ENCODE measurements at regions not wholly inside any gene's neighbourhood (a gene's known extent, or its start where the extent isn't known, plus 50 kb on each side); places are given as distances from the start of the nearest gene placed in this dataset.
A peak's percentile ranks its signal among the peaks of the same experiment; 100 is the strongest.

DNA sequence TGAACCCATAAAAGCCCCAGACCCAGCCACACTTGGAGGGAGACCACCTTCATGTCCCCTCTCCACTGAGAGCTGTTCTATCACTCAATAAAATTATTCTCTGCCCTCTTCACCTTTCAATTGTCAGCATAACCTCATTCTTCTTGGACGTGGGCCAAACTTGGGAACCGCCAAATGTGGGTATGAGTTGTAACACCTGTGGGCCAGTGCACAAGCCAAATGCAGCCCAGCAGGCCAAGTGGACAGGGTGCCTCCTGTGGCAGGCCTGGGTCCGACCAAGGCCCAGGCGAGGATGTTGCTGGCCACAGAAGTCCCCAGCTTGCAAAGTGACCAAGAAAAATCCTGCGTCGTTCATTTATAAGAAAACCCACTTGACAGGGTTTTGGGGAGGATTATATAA, 621.2 kb downstream of the METTL15 start:
- Histone ChIP-seq H3K9me3 (ENCODE audit: insufficient read depth, low read depth, low read length) (no peaks in the 10 kb centered on the region), H3K79me2 (ENCODE audit: insufficient read depth, low read length) (no peaks in the 10 kb centered on the region), H3K4me3 (ENCODE audit: insufficient read depth, low read depth, low read length) (no peak overlapping the region), H3K4me1 (ENCODE audit: insufficient read depth, low read length) (no peaks in the 10 kb centered on the region), H2AFZ (ENCODE audit: low read depth, low read length) (no peak overlapping the region), H4K20me1 (ENCODE audit: insufficient read depth, low read length) (no peaks in the 10 kb centered on the region), H3K27ac (ENCODE audit: low read depth, low read length) (no peak overlapping the region), H3K4me2 (ENCODE audit: low read length) (no peak overlapping the region), H3K9ac (ENCODE audit: low read length) (no peak overlapping the region), H3K27me3 (ENCODE audit: insufficient read depth, low read length) (no peaks in the 10 kb centered on the region), H3K36me3 (ENCODE audit: insufficient read depth, low read length) (no peaks in the 10 kb centered on the region)
- TF ChIP-seq EZH2 (IDR thresholded peaks at IDR 0.05; ENCODE audit: insufficient read depth, low read length) = no peak
- TF ChIP-seq, protein P1, sequence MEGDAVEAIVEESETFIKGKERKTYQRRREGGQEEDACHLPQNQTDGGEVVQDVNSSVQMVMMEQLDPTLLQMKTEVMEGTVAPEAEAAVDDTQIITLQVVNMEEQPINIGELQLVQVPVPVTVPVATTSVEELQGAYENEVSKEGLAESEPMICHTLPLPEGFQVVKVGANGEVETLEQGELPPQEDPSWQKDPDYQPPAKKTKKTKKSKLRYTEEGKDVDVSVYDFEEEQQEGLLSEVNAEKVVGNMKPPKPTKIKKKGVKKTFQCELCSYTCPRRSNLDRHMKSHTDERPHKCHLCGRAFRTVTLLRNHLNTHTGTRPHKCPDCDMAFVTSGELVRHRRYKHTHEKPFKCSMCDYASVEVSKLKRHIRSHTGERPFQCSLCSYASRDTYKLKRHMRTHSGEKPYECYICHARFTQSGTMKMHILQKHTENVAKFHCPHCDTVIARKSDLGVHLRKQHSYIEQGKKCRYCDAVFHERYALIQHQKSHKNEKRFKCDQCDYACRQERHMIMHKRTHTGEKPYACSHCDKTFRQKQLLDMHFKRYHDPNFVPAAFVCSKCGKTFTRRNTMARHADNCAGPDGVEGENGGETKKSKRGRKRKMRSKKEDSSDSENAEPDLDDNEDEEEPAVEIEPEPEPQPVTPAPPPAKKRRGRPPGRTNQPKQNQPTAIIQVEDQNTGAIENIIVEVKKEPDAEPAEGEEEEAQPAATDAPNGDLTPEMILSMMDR (IDR thresholded peaks at IDR 0.05; ENCODE audit: insufficient read depth, low read depth, low read length) = no peak
- H3K27me3 Mint-ChIP-seq (ENCODE audit: low read depth, unreplicated experiment) = no peaks in the 10 kb centered on the region
- FAIRE-seq (no peak), DNase-seq (ENCODE audit: low read depth) (no peak)
- H3K4me3 Mint-ChIP-seq (ENCODE audit: unreplicated experiment) = no peak overlapping the region
- no peaks in the 10 kb centered on the region for H3K36me3 Mint-ChIP-seq (ENCODE audit: low read depth, unreplicated experiment)
- H3K9me3 Mint-ChIP-seq (ENCODE audit: unreplicated experiment) = peaks cover 5% of the 10 kb centered on the region
- H3K27ac Mint-ChIP-seq (ENCODE audit: unreplicated experiment) = no peak overlapping the region
- peaks cover 3% of the 10 kb centered on the region for H3K4me1 Mint-ChIP-seq (ENCODE audit: low read depth, unreplicated experiment)

DNA sequence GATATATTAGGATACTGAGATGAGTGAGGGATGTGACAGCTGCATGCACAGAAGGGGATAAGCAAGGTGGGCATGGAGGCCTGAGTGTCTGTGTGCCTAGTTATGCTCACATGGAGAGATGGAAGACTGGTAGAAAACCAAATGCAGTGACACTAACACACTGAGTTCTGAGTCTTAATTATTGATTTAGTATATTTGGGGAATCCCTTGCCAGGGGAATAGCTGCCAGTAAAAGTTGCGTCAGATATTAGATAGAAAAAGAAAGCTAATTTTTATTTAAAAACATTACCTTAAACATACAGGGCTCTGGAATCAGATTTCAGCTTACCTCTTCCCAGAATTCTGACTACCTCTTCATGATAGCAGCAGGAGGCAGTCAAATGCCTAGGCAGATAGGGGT, 620.5 kb downstream of the METTL15 start:
- DNase-seq (ENCODE audit: low read depth) (no peak), FAIRE-seq (no peak)
- H3K9me3 Mint-ChIP-seq (ENCODE audit: unreplicated experiment) = peaks cover 5% of the 10 kb centered on the region
- Histone ChIP-seq H3K36me3 (ENCODE audit: insufficient read depth, low read length) (no peaks in the 10 kb centered on the region), H3K9ac (ENCODE audit: low read length) (no peak overlapping the region), H3K79me2 (ENCODE audit: insufficient read depth, low read length) (no peaks in the 10 kb centered on the region), H3K27ac (ENCODE audit: low read depth, low read length) (no peak overlapping the region), H4K20me1 (ENCODE audit: insufficient read depth, low read length) (no peaks in the 10 kb centered on the region), H3K4me2 (ENCODE audit: low read length) (no peak overlapping the region), H2AFZ (ENCODE audit: low read depth, low read length) (no peak overlapping the region), H3K27me3 (ENCODE audit: insufficient read depth, low read length) (no peaks in the 10 kb centered on the region), H3K9me3 (ENCODE audit: insufficient read depth, low read depth, low read length) (no peaks in the 10 kb centered on the region), H3K4me3 (ENCODE audit: insufficient read depth, low read depth, low read length) (no peak overlapping the region), H3K4me1 (ENCODE audit: insufficient read depth, low read length) (no peaks in the 10 kb centered on the region)
- H3K27ac Mint-ChIP-seq (ENCODE audit: unreplicated experiment) = no peak overlapping the region
- H3K4me3 Mint-ChIP-seq (ENCODE audit: unreplicated experiment) = no peak overlapping the region
- TF ChIP-seq, protein P1 (IDR thresholded peaks at IDR 0.05; ENCODE audit: insufficient read depth, low read depth, low read length) = no peak
- TF ChIP-seq EZH2 (IDR thresholded peaks at IDR 0.05; ENCODE audit: insufficient read depth, low read length) = no peak
- H3K4me1 Mint-ChIP-seq (ENCODE audit: low read depth, unreplicated experiment) = peaks cover 3% of the 10 kb centered on the region
- H3K27me3 Mint-ChIP-seq (ENCODE audit: low read depth, unreplicated experiment) = no peaks in the 10 kb centered on the region
- H3K36me3 Mint-ChIP-seq (ENCODE audit: low read depth, unreplicated experiment) = no peaks in the 10 kb centered on the region

DNA sequence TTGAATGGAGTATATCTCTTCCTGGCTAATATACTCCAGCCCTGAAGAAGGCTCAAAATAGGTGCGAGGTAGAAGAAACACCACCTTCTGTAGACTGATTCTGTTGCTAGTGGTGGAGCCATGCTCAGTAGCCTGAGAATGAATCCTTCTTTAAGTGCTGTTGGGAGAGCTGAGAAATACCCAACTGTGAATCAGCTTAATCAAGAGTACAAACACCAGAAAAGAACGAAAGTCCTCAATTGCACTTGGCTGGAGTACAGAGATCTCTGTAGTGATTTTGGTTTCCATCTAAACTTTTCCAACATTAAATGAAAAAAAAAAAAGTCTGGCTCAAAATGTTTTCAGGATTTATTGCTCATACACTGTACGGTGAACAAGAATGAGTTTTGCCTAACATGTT, 619.1 kb downstream of the METTL15 start:
- H3K9ac ChIP-seq (ENCODE audit: low read length) = no peak overlapping the region
- H3K36me3 ChIP-seq (ENCODE audit: insufficient read depth, low read length) = no peaks in the 10 kb centered on the region
- no peak for TF ChIP-seq EZH2 (IDR thresholded peaks at IDR 0.05; ENCODE audit: insufficient read depth, low read length)
- TF ChIP-seq, protein P1 (IDR thresholded peaks at IDR 0.05; ENCODE audit: insufficient read depth, low read depth, low read length) = no peak
- no peaks in the 10 kb centered on the region for H3K9me3 ChIP-seq (ENCODE audit: insufficient read depth, low read depth, low read length)
- FAIRE-seq (peak; percentile 71), DNase-seq (ENCODE audit: low read depth) (peak; percentile 65)
- peaks cover 3% of the 10 kb centered on the region for H3K4me1 Mint-ChIP-seq (ENCODE audit: low read depth, unreplicated experiment)
- H3K27ac ChIP-seq (ENCODE audit: low read depth, low read length) = no peak overlapping the region
- no peak overlapping the region for H3K4me3 Mint-ChIP-seq (ENCODE audit: unreplicated experiment)
- H3K4me2 ChIP-seq (ENCODE audit: low read length) = no peak overlapping the region
- H3K36me3 Mint-ChIP-seq (ENCODE audit: low read depth, unreplicated experiment) = no peaks in the 10 kb centered on the region
- H3K27me3 ChIP-seq (ENCODE audit: insufficient read depth, low read length) = no peaks in the 10 kb centered on the region
- no peak overlapping the region for H2AFZ ChIP-seq (ENCODE audit: low read depth, low read length)
- H3K79me2 ChIP-seq (ENCODE audit: insufficient read depth, low read length) = no peaks in the 10 kb centered on the region
- peaks cover 5% of the 10 kb centered on the region for H3K9me3 Mint-ChIP-seq (ENCODE audit: unreplicated experiment)
- no peaks in the 10 kb centered on the region for H3K4me1 ChIP-seq (ENCODE audit: insufficient read depth, low read length)
- H3K27ac Mint-ChIP-seq (ENCODE audit: unreplicated experiment) = no peak overlapping the region
- no peaks in the 10 kb centered on the region for H4K20me1 ChIP-seq (ENCODE audit: insufficient read depth, low read length)
- H3K27me3 Mint-ChIP-seq (ENCODE audit: low read depth, unreplicated experiment) = no peaks in the 10 kb centered on the region
- no peak overlapping the region for H3K4me3 ChIP-seq (ENCODE audit: insufficient read depth, low read depth, low read length)
